ENCODE measurements at regions not wholly inside any gene's neighbourhood (a gene's known extent, or its start where the extent isn't known, plus 50 kb on each side); places are given as distances from the start of the nearest gene placed in this dataset.

GRCh38 chr4:175190654-175191053 is 272.5 kb downstream of the ADAM29 start:
- Histone ChIP-seq H3K36me3 (replicated peaks; ENCODE audit: control insufficient read depth, insufficient read depth, low read length) (no peaks in the 10 kb centered on the region), H3K4me3 (ENCODE audit: insufficient read depth, low read depth, low read length) (no peak overlapping the region), H3K27me3 (ENCODE audit: control insufficient read depth, insufficient read depth, low read length) (no peaks in the 10 kb centered on the region)
- no peak for DNase-seq

- no peak for DNase-seq
- H3K4me3 ChIP-seq (ENCODE audit: insufficient read depth, low read depth, low read length) = no peak overlapping the region
- H3K36me3 ChIP-seq (replicated peaks; ENCODE audit: control insufficient read depth, insufficient read depth, low read length) = no peaks in the 10 kb centered on the region
- no peaks in the 10 kb centered on the region for H3K27me3 ChIP-seq (ENCODE audit: control insufficient read depth, insufficient read depth, low read length)
Measured at GRCh38 chr4:175198056-175198455, 279.9 kb downstream of the ADAM29 start.

GRCh38 chr4:175215208-175215607 is 297.1 kb downstream of the ADAM29 start:
- no peaks in the 10 kb centered on the region for H3K36me3 ChIP-seq (replicated peaks; ENCODE audit: control insufficient read depth, insufficient read depth, low read length)
- peaks cover 26% of the 10 kb centered on the region for H3K27me3 ChIP-seq (ENCODE audit: control insufficient read depth, insufficient read depth, low read length)
- H3K4me3 ChIP-seq (ENCODE audit: insufficient read depth, low read depth, low read length) = no peak overlapping the region
- DNase-seq = no peak

- Histone ChIP-seq H3K27me3 (ENCODE audit: control insufficient read depth, insufficient read depth, low read length) (peaks cover 26% of the 10 kb centered on the region), H3K36me3 (replicated peaks; ENCODE audit: control insufficient read depth, insufficient read depth, low read length) (no peaks in the 10 kb centered on the region), H3K4me3 (ENCODE audit: insufficient read depth, low read depth, low read length) (no peak overlapping the region)
- no peak for DNase-seq
Measured at GRCh38 chr4:175215657-175216056, 297.5 kb downstream of the ADAM29 start.

GRCh38 chr4:175229154-175229553 is 311.0 kb downstream of the ADAM29 start:
- H3K4me3 ChIP-seq (ENCODE audit: insufficient read depth, low read depth, low read length) = no peak overlapping the region
- no peaks in the 10 kb centered on the region for H3K36me3 ChIP-seq (replicated peaks; ENCODE audit: control insufficient read depth, insufficient read depth, low read length)
- no peak for DNase-seq
- H3K27me3 ChIP-seq (ENCODE audit: control insufficient read depth, insufficient read depth, low read length) = no peaks in the 10 kb centered on the region

- H3K4me3 ChIP-seq (ENCODE audit: insufficient read depth, low read depth, low read length) = no peak overlapping the region
- DNase-seq = no peak
- no peaks in the 10 kb centered on the region for H3K27me3 ChIP-seq (ENCODE audit: control insufficient read depth, insufficient read depth, low read length)
- H3K36me3 ChIP-seq (replicated peaks; ENCODE audit: control insufficient read depth, insufficient read depth, low read length) = no peaks in the 10 kb centered on the region
Measured at GRCh38 chr4:175234162-175234561, 316.0 kb downstream of the ADAM29 start.

GRCh38 chr4:175238827-175239517 is 320.8 kb downstream of the ADAM29 start:
- DNase-seq = no peak
- H3K27me3 ChIP-seq (ENCODE audit: control insufficient read depth, insufficient read depth, low read length) = no peaks in the 10 kb centered on the region
- no peak overlapping the region for H3K4me3 ChIP-seq (ENCODE audit: insufficient read depth, low read depth, low read length)
- no peaks in the 10 kb centered on the region for H3K36me3 ChIP-seq (replicated peaks; ENCODE audit: control insufficient read depth, insufficient read depth, low read length)

- DNase-seq = no peak
- no peaks in the 10 kb centered on the region for H3K27me3 ChIP-seq (ENCODE audit: control insufficient read depth, insufficient read depth, low read length)
- H3K4me3 ChIP-seq (ENCODE audit: insufficient read depth, low read depth, low read length) = no peak overlapping the region
Measured at GRCh38 chr4:175246941-175247340, 328.8 kb downstream of the ADAM29 start.

GRCh38 chr4:175252642-175253041 is 334.5 kb downstream of the ADAM29 start:
- no peak for DNase-seq
- H3K4me3 ChIP-seq (ENCODE audit: insufficient read depth, low read depth, low read length) = no peak overlapping the region
- no peaks in the 10 kb centered on the region for H3K36me3 ChIP-seq (replicated peaks; ENCODE audit: control insufficient read depth, insufficient read depth, low read length)
- no peaks in the 10 kb centered on the region for H3K27me3 ChIP-seq (ENCODE audit: control insufficient read depth, insufficient read depth, low read length)

More at GRCh38 chr4:175246941-175247340, 328.8 kb downstream of the ADAM29 start:
- H3K36me3 ChIP-seq (replicated peaks; ENCODE audit: control insufficient read depth, insufficient read depth, low read length) = no peaks in the 10 kb centered on the region

- H3K36me3 ChIP-seq (replicated peaks; ENCODE audit: control insufficient read depth, insufficient read depth, low read length) = no peaks in the 10 kb centered on the region
- no peak overlapping the region for H3K4me3 ChIP-seq (ENCODE audit: insufficient read depth, low read depth, low read length)
- no peaks in the 10 kb centered on the region for H3K27me3 ChIP-seq (ENCODE audit: control insufficient read depth, insufficient read depth, low read length)
- DNase-seq = peak; percentile 5
Measured at GRCh38 chr4:175253184-175253902, 335.2 kb downstream of the ADAM29 start.

GRCh38 chr4:175263537-175263936 is 345.4 kb downstream of the ADAM29 start:
- Histone ChIP-seq H3K36me3 (replicated peaks; ENCODE audit: control insufficient read depth, insufficient read depth, low read length) (no peaks in the 10 kb centered on the region), H3K4me3 (ENCODE audit: insufficient read depth, low read depth, low read length) (no peak overlapping the region), H3K27me3 (ENCODE audit: control insufficient read depth, insufficient read depth, low read length) (no peaks in the 10 kb centered on the region)
- DNase-seq = no peak

GRCh38 chr4:175271010-175271630 is 353.0 kb downstream of the ADAM29 start:
- Histone ChIP-seq H3K36me3 (replicated peaks; ENCODE audit: control insufficient read depth, insufficient read depth, low read length) (no peaks in the 10 kb centered on the region), H3K4me3 (ENCODE audit: insufficient read depth, low read depth, low read length) (no peak overlapping the region), H3K27me3 (ENCODE audit: control insufficient read depth, insufficient read depth, low read length) (no peaks in the 10 kb centered on the region)
- DNase-seq = no peak

- no peak for DNase-seq
- H3K27me3 ChIP-seq (ENCODE audit: control insufficient read depth, insufficient read depth, low read length) = no peaks in the 10 kb centered on the region
- H3K36me3 ChIP-seq (replicated peaks; ENCODE audit: control insufficient read depth, insufficient read depth, low read length) = no peaks in the 10 kb centered on the region
- no peak overlapping the region for H3K4me3 ChIP-seq (ENCODE audit: insufficient read depth, low read depth, low read length)
Measured at GRCh38 chr4:175273995-175274753, 356.0 kb downstream of the ADAM29 start.

- peak; percentile 5 for DNase-seq
Measured at GRCh38 chr4:175277816-175278215, 359.7 kb downstream of the ADAM29 start.

More at GRCh38 chr4:175277816-175278215, 359.7 kb downstream of the ADAM29 start:
- Histone ChIP-seq H3K36me3 (replicated peaks; ENCODE audit: control insufficient read depth, insufficient read depth, low read length) (no peaks in the 10 kb centered on the region), H3K27me3 (ENCODE audit: control insufficient read depth, insufficient read depth, low read length) (no peaks in the 10 kb centered on the region), H3K4me3 (ENCODE audit: insufficient read depth, low read depth, low read length) (no peak overlapping the region)
